ENCODE measurements at regions not wholly inside any gene's neighbourhood (a gene's known extent, or its start where the extent isn't known, plus 50 kb on each side); places are given as distances from the start of the nearest gene placed in this dataset.

DNA sequence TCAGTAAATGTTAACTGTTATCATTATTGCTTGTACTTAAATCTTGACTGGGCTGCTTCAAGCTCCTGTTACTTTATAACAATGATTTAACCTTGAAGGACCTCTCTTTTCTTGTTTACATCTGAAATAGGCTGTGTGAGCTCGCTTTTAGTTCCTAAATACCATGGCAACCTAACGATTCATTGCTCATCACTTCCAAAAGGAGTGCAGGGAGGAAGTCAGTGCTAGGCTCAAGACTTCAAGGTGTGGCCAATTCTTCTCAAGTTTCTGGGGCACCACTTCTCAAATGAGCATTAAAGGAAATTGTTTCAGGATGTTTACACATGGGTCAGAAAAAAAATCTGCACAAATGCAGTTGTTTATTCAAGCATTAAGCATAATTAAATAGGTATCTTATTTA, 284.2 kb downstream of the MTERF1 start:
- Mint-ChIP-seq H3K36me3 (ENCODE audit: insufficient read depth, unreplicated experiment) (no peaks in the 10 kb centered on the region), H3K9me3 (ENCODE audit: low read depth, unreplicated experiment) (peaks cover 3% of the 10 kb centered on the region), H3K4me3 (ENCODE audit: low read depth, unreplicated experiment) (no peak overlapping the region), H3K27ac (ENCODE audit: unreplicated experiment) (no peak overlapping the region), H3K4me1 (ENCODE audit: low read depth, unreplicated experiment) (no peaks in the 10 kb centered on the region), H3K27me3 (ENCODE audit: unreplicated experiment) (no peaks in the 10 kb centered on the region)
- intact Hi-C loops (cut with micrococcal nuclease; ENCODE audit: unreplicated experiment): no loop called here
- DNase-seq: no peak
- no TSS peak for BruUV-seq (replicated peaks)
- TF ChIP-seq, protein P1, sequence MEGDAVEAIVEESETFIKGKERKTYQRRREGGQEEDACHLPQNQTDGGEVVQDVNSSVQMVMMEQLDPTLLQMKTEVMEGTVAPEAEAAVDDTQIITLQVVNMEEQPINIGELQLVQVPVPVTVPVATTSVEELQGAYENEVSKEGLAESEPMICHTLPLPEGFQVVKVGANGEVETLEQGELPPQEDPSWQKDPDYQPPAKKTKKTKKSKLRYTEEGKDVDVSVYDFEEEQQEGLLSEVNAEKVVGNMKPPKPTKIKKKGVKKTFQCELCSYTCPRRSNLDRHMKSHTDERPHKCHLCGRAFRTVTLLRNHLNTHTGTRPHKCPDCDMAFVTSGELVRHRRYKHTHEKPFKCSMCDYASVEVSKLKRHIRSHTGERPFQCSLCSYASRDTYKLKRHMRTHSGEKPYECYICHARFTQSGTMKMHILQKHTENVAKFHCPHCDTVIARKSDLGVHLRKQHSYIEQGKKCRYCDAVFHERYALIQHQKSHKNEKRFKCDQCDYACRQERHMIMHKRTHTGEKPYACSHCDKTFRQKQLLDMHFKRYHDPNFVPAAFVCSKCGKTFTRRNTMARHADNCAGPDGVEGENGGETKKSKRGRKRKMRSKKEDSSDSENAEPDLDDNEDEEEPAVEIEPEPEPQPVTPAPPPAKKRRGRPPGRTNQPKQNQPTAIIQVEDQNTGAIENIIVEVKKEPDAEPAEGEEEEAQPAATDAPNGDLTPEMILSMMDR (IDR thresholded peaks at IDR 0.05; ENCODE audit: unreplicated experiment): no peak
- CTCF ChIA-PET: no interaction called here

- intact Hi-C loops (cut with micrococcal nuclease; ENCODE audit: unreplicated experiment): no loop called here
These were observed 281.7 kb downstream of the MTERF1 start for GRCh38 chr7:91598791-91599190.

DNA sequence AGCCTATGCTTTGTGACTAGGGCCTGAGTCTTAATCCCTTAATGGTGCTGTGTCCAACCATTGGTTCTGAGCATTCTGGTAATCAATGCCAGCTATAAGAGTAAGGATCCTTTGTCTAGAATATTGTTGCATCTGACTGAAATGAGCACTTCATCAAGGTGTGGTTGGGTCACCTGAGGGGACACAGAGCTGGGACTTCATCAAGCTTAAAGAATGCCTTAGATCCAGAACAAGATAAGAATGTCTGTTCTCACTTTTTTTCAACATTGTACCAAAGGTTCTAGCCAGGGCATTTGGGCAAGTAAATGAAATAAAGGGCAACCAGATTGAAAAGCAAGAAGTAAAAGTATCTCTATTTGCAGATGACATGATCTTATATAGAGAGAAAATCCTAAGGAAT, 280.4 kb downstream of the MTERF1 start:
- H3K4me1 Mint-ChIP-seq (ENCODE audit: low read depth, unreplicated experiment): no peaks in the 10 kb centered on the region
- intact Hi-C loops (cut with micrococcal nuclease; ENCODE audit: unreplicated experiment): no loop called here
- CTCF ChIA-PET: no interaction called here
- DNase-seq: no peak
- no peaks in the 10 kb centered on the region for H3K9me3 Mint-ChIP-seq (ENCODE audit: low read depth, unreplicated experiment)
- TF ChIP-seq, protein P1 (IDR thresholded peaks at IDR 0.05; ENCODE audit: unreplicated experiment): no peak
- BruUV-seq (replicated peaks): no TSS peak
- H3K27me3 Mint-ChIP-seq (ENCODE audit: unreplicated experiment): no peaks in the 10 kb centered on the region
- no peak overlapping the region for H3K4me3 Mint-ChIP-seq (ENCODE audit: low read depth, unreplicated experiment)
- H3K36me3 Mint-ChIP-seq (ENCODE audit: insufficient read depth, unreplicated experiment): no peaks in the 10 kb centered on the region
- no peak overlapping the region for H3K27ac Mint-ChIP-seq (ENCODE audit: unreplicated experiment)

More at GRCh38 chr7:91598791-91599190, 281.7 kb downstream of the MTERF1 start:
- Mint-ChIP-seq H3K4me3 (ENCODE audit: low read depth, unreplicated experiment) (no peak overlapping the region), H3K4me1 (ENCODE audit: low read depth, unreplicated experiment) (no peaks in the 10 kb centered on the region), H3K9me3 (ENCODE audit: low read depth, unreplicated experiment) (no peaks in the 10 kb centered on the region), H3K36me3 (ENCODE audit: insufficient read depth, unreplicated experiment) (no peaks in the 10 kb centered on the region), H3K27ac (ENCODE audit: unreplicated experiment) (no peak overlapping the region), H3K27me3 (ENCODE audit: unreplicated experiment) (no peaks in the 10 kb centered on the region)
- CTCF ChIA-PET: no interaction called here
- BruUV-seq (replicated peaks): no TSS peak
- no peak for DNase-seq
- TF ChIP-seq, protein P1 (IDR thresholded peaks at IDR 0.05; ENCODE audit: unreplicated experiment): no peak

GRCh38 chr7:91603707-91604106, 276.8 kb downstream of the MTERF1 start:
- TF ChIP-seq, protein P1 (IDR thresholded peaks at IDR 0.05; ENCODE audit: unreplicated experiment): no peak
- no peaks in the 10 kb centered on the region for H3K9me3 Mint-ChIP-seq (ENCODE audit: low read depth, unreplicated experiment)
- no peak overlapping the region for H3K27ac Mint-ChIP-seq (ENCODE audit: unreplicated experiment)
- no peaks in the 10 kb centered on the region for H3K4me1 Mint-ChIP-seq (ENCODE audit: low read depth, unreplicated experiment)
- H3K36me3 Mint-ChIP-seq (ENCODE audit: insufficient read depth, unreplicated experiment): no peaks in the 10 kb centered on the region
- no TSS peak for BruUV-seq (replicated peaks)
- no peak overlapping the region for H3K4me3 Mint-ChIP-seq (ENCODE audit: low read depth, unreplicated experiment)
- intact Hi-C loops (cut with micrococcal nuclease; ENCODE audit: unreplicated experiment): no loop called here
- CTCF ChIA-PET: no interaction called here
- no peak for DNase-seq
- no peaks in the 10 kb centered on the region for H3K27me3 Mint-ChIP-seq (ENCODE audit: unreplicated experiment)

- CTCF ChIA-PET: no interaction called here
- Mint-ChIP-seq H3K36me3 (ENCODE audit: insufficient read depth, unreplicated experiment) (no peaks in the 10 kb centered on the region), H3K4me1 (ENCODE audit: low read depth, unreplicated experiment) (no peaks in the 10 kb centered on the region), H3K4me3 (ENCODE audit: low read depth, unreplicated experiment) (no peak overlapping the region), H3K27ac (ENCODE audit: unreplicated experiment) (no peak overlapping the region), H3K27me3 (ENCODE audit: unreplicated experiment) (no peaks in the 10 kb centered on the region), H3K9me3 (ENCODE audit: low read depth, unreplicated experiment) (peaks cover 2% of the 10 kb centered on the region)
- TF ChIP-seq, protein P1 (IDR thresholded peaks at IDR 0.05; ENCODE audit: unreplicated experiment): no peak
- no TSS peak for BruUV-seq (replicated peaks)
- intact Hi-C loops (cut with micrococcal nuclease; ENCODE audit: unreplicated experiment): no loop called here
- DNase-seq: no peak
These were observed 271.9 kb downstream of the MTERF1 start for GRCh38 chr7:91608606-91609005.
